ENCODE measurements at regions not wholly inside any gene's neighbourhood (a gene's known extent, or its start where the extent isn't known, plus 50 kb on each side); places are given as distances from the start of the nearest gene placed in this dataset.
"Not testable (repeated sequence)": the region's sequence is repeated elsewhere in the genome, so short reads cannot be mapped to it uniquely, and the experiment has no call there.

GRCh38 chr5:56686337-56687195, 128.8 kb upstream of the MAP3K1 start:
- no peak for DNase-seq (ENCODE audit: low read depth in 2 of 2)

GRCh38 chr5:56685503-56686217, 129.7 kb upstream of the MAP3K1 start:
- DNase-seq (ENCODE audit: low read depth in 2 of 2) = no peak

GRCh38 chr5:56684159-56684558, 131.2 kb upstream of the MAP3K1 start:
- no peak for DNase-seq (ENCODE audit: low read depth in 2 of 2)

- DNase-seq (ENCODE audit: low read depth in 2 of 2) = no peak
Measured at GRCh38 chr5:56683733-56684132, 131.6 kb upstream of the MAP3K1 start.

GRCh38 chr5:56683281-56683680, 132.1 kb upstream of the MAP3K1 start:
- DNase-seq (ENCODE audit: low read depth in 2 of 2) = no peak

GRCh38 chr5:56681346-56681745, 134.0 kb upstream of the MAP3K1 start:
- no peak for DNase-seq (ENCODE audit: low read depth in 2 of 2)

GRCh38 chr5:56680731-56681130, 134.6 kb upstream of the MAP3K1 start:
- no peak for DNase-seq (ENCODE audit: low read depth in 2 of 2)

GRCh38 chr5:56677690-56678305, 137.6 kb upstream of the MAP3K1 start:
- DNase-seq (ENCODE audit: low read depth in 2 of 2) = no peak

GRCh38 chr5:56676091-56676768, 139.1 kb upstream of the MAP3K1 start:
- no peak for DNase-seq (ENCODE audit: low read depth in 2 of 2)

GRCh38 chr5:56674441-56674840, 140.9 kb upstream of the MAP3K1 start:
- DNase-seq (ENCODE audit: low read depth in 2 of 2) = no peak

GRCh38 chr5:56673171-56673570, 142.2 kb upstream of the MAP3K1 start:
- DNase-seq (ENCODE audit: low read depth in 2 of 2) = no peak

GRCh38 chr5:56671571-56671970, 143.8 kb upstream of the MAP3K1 start:
- no peak for DNase-seq (ENCODE audit: low read depth in 2 of 2)

- no peak for DNase-seq (ENCODE audit: low read depth in 2 of 2)
Measured at GRCh38 chr5:56670916-56671315, 144.4 kb upstream of the MAP3K1 start.

GRCh38 chr5:56669534-56670483, 145.5 kb upstream of the MAP3K1 start:
- no peak for DNase-seq (ENCODE audit: low read depth in 2 of 2)

- DNase-seq (ENCODE audit: low read depth in 2 of 2) = no peak
Measured at GRCh38 chr5:56668996-56669395, 146.4 kb upstream of the MAP3K1 start.

GRCh38 chr5:56667692-56668091, 147.7 kb upstream of the MAP3K1 start:
- no peak for DNase-seq (ENCODE audit: low read depth in 2 of 2)

GRCh38 chr5:56666901-56667300, 148.4 kb upstream of the MAP3K1 start:
- no peak for DNase-seq (ENCODE audit: low read depth in 2 of 2)

- not testable (repeated sequence) for DNase-seq (ENCODE audit: low read depth in 2 of 2)
Measured at GRCh38 chr5:56665117-56665516, 150.2 kb upstream of the MAP3K1 start.

GRCh38 chr5:56664025-56664424, 151.3 kb upstream of the MAP3K1 start:
- DNase-seq (ENCODE audit: low read depth in 2 of 2) = no peak

- DNase-seq (ENCODE audit: low read depth in 2 of 2) = no peak
Measured at GRCh38 chr5:56663523-56663922, 151.8 kb upstream of the MAP3K1 start.

GRCh38 chr5:56662893-56663292, 152.5 kb upstream of the MAP3K1 start:
- no peak for DNase-seq (ENCODE audit: low read depth in 2 of 2)
